ENCODE measurements at regions not wholly inside any gene's neighbourhood (a gene's known extent, or its start where the extent isn't known, plus 50 kb on each side); places are given as distances from the start of the nearest gene placed in this dataset.

GRCh38 chr18:27619090-27619772 lies 434.1 kb upstream of the CHST9 start:
- no peak for DNase-seq

DNA sequence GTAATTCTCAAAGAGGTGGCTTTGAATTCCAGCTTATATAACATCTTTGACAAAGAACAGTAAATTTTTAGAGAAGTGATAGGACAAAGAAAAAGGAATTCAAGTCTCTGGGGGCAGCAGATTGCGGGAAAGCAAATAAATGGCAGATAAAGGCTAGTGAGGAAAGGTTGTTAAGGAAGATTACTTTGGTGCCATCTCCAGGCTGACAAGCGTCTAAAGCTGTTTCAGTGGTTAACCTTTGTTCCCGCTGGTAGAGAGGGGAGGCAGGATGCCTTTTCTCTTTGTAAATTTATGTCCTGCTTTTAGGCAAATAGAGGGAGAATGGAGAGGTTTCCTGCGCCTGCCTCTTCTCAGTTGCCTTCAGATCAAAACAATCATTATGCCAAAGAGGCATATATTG lies 431.2 kb upstream of the CHST9 start:
- no peak for DNase-seq

- no peak for DNase-seq
Observed at GRCh38 chr18:27614951-27615844, 430.1 kb upstream of the CHST9 start.

GRCh38 chr18:27609221-27609620 lies 424.1 kb upstream of the CHST9 start:
- peak; percentile 37 for DNase-seq

DNA sequence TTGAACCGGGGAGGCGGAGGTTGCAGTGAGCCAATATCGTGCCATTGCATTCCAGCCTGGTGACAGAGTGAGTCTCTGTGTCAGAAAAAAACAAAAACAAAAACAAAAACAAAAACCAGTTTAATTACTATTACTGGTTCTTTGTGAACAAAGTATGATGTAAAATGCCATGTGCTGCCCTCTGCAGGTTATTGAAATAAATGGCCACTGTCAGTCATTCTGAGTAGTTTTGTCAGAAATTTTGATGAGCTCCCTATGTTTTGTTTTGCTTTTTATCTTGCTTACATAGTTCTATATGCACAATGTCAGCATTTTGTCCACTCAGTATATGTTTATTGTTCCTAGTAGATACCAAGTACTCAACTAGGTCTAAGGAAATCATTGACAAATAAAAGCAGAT lies 423.6 kb upstream of the CHST9 start:
- DNase-seq = no peak

- no peak for DNase-seq
Observed at GRCh38 chr18:27608174-27608573, 423.1 kb upstream of the CHST9 start.

DNA sequence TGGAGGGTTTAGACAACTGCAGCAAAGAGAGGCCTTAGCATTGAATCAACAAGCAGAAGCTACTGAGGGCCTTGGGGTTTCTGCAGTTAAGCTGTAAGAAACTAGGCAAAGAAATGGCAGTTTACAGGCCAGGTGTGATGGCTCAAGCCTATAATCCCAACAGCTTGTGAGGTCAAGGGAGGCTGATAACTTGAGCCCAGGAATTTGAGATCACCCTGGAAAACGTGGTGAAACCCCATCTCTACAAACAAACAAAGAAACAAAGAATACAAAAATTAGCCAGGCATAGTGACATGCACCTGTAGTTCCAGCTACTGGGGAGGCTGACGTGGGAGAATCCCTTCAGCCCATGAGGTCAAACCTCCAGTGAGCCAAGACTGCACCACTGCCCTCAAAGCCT lies 421.6 kb upstream of the CHST9 start:
- DNase-seq = no peak

DNA sequence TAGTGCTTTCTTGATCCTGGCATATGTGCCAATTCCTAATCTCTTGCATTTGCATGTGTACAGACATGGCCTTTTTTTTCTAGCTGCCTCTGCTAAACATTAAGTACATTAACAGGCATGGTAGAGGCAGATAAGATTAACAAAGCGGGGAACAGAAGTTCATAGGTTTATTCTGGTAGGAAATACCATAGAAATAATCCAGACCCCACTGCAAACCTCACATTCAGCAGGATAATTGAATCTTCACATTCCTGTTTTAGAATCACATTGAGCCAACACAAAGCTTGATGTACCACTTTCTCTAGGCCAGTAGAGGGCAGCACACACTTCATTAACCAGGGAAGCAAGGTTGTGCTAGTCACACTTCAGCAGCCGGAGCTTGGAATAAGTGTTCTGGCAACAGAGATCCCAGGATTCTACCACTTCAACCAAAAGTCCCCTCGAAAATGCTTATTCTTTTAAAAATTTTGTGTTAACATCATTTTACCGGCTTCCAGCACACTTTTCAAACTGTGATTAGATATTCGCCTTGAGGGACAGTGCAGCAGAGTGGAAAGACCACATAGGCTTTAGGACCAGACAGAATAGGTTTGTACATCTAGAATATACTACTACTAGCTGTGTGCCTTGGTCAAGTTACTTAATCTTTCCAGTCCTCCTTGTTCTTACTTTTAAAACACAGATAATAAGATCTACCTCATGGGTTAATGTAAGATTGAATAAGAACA lies 420.2 kb upstream of the CHST9 start:
- DNase-seq = peak; percentile 81

DNA sequence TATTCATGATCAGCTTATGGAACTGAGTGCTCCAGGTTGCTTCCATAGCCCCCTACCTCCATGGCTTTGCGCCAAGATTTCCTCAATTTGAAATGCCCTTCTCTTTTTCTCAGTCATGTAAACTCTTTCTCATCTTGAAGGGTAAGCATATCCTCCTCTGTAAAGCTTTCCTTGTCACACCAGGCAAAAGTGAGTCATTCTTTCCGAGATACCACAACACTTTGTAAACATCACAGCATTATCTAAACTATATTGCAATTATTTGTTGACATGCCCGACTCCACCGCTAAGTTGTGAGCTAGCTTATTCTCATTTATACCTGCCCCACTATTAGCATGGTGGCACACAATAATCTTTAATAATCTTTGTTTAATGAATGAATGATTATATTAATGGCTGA lies 419.5 kb upstream of the CHST9 start:
- no peak for DNase-seq

- no peak for DNase-seq
Observed at GRCh38 chr18:27602092-27602491, 417.0 kb upstream of the CHST9 start.

- DNase-seq = no peak
Observed at GRCh38 chr18:27600245-27600644, 415.1 kb upstream of the CHST9 start.

- DNase-seq = peak; percentile 45
Observed at GRCh38 chr18:27599202-27599829, 414.2 kb upstream of the CHST9 start.

DNA sequence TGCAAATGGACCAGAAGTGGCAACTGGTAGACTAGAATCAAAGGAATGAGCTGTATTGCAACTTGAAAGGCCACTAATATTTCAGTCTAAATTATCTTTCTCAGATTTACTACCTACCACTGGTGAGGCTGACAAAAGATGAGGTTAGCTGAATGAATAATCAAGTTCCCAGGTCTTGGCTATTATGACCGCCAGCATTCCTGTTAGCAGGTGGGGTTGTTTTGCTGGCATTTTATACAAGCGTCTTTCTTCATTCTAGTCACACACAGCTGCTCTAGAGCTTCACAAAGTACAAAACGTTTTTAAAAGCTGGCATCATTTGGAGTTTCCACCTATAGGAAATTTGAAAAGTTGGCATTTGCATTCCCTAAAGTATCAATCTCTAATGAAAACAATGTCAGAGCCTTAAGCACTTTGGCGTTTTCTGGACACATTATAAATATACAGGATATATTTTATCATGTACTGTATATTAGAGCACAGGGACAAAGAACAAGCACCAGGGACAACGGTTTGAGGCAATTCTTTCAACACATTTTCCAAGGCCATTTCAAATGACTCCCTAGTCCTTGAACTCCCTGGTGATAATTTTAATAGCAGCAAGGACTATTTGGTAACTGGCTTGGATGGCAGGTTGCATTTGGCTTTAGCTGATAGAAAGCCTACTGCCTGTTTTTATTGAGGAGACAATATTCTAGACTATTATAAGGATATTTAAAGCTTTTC lies 410.2 kb upstream of the CHST9 start:
- no peak for DNase-seq

DNA sequence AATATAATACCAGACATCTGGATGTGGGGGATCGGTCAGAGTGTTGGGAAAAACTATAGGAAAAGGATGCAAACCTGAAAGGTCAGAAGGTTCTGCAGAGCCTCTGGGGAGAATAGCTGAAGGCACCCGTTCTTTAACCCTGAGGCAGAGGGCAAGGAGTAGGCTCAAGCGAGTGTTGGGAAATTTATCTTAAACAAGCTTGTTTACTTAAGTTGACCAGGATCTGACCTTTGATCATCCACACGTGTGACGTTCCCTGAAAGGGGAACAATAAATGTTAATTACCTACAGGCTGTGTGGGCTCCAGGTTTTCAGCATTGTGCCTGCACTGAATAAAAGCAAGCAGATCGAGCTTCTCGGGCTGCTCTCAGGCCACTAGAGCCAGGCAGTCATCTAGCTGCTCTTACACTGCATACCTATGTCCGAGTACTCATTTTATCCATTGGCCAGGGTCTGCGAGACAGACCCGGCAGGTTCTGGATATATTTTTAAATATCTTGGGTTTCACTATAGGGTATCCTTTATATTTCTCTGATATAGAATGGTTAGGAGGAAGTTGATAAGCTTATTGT lies 400.6 kb upstream of the CHST9 start:
- DNase-seq = no peak

GRCh38 chr18:27583466-27583865 lies 398.4 kb upstream of the CHST9 start:
- no peak for DNase-seq

DNA sequence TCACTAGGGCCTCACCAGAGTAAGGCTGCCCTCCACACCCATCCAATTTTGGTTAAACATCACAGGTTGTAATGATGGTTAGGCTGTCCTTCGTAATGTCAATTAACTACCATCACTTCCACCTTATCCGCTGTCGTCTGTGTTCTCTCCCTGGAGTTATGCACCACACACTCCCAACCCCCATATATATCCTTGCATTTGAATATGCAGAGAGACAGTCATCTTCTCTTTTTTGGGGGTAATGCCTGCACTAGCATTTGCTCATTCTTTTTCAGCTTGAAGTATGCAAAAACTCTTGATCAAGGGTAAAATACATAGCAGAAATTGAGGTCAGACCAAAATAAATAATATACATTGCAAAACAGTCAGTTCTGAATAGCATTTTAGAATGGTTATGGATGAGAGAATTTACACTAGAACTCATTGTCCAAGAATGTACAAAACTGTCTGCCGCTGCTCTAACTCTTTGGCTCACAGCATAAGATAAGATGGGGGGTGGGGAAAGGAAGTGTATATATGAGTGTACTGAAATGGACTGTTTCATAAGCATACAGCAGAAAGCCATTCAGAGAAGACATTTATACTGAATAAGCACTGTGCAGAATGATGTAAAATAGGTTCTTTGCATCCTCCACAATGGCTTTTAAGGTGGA lies 397.8 kb upstream of the CHST9 start:
- peak; percentile 75 for DNase-seq

- DNase-seq = peak; percentile 11
Observed at GRCh38 chr18:27581296-27581904, 396.3 kb upstream of the CHST9 start.

- DNase-seq = no peak
Observed at GRCh38 chr18:27579364-27579763, 394.3 kb upstream of the CHST9 start.

GRCh38 chr18:27577752-27578151 lies 392.6 kb upstream of the CHST9 start:
- no peak for DNase-seq

- DNase-seq = no peak
Observed at GRCh38 chr18:27577265-27577664, 392.2 kb upstream of the CHST9 start.

DNA sequence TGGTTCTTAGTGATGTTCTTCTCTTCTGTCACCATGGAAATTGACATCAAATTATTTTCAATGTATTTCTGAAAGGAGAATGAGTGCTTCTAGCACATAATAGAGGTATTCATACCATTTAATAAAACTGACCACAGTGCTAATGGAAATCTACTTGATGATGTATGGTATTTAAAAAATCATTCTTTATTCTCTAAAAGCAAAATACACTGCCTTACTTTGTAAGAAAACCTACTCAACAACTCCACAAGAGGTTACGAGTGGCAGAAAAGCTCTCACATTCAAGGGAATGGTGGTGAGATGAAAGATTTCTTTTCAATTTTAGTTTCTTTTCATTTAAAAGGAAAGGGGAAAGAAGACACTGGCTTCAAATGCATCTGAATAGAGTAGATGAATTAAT lies 382.3 kb upstream of the CHST9 start:
- no peak for DNase-seq
